K562 (cell line): ENCODE measurements at regions not wholly inside any gene's neighbourhood (a gene's known extent, or its start where the extent isn't known, plus 50 kb on each side); places are given as distances from the start of the nearest gene placed in this dataset.

Experiments used
- ATAC-seq: fragments of 200-7000 bp; cut with Tn5 transposase; 3 replicates; pipeline ENCODE4 v1.9.1; 2020; ENCODE audit warnings: moderate library complexity
- BruUV-seq: library from RNA; stranded (reverse); fragments of 400-500 nt; replicated peaks from 2 replicates; lab custom pipeline; 2021; lab: Mats Ljungman, UMichigan
- CTCF ChIA-PET: fragments of 300-600 bp; formaldehyde crosslinking; extraction: SDS; loops from one replicate; lab custom pipeline; 2021; ENCODE audit warnings: low intra/inter-chr PET ratio; lab: Yijun Ruan, JAX
- POLR2A ChIA-PET: fragments of 300-600, 350-650 bp; sonication (Branson Sonifier 250); formaldehyde crosslinking; extraction: SDS; loops from one replicate; lab custom pipeline; 2021; ENCODE audit warnings: antibody characterized with exemption, inconsistent platforms; lab: Yijun Ruan, JAX
- DNase-seq, 4 experiments: peaks; one replicate each; pipeline versions ENCODE4 v3.0.0 to v3.0.0-alpha.2; 2011 to 2018; ENCODE audit warnings: low spot score in 3 of 4, mixed read lengths in 3 of 4; ENCODE audit errors: extremely low read depth in 1 of 4
- FAIRE-seq: peaks from 2 replicates; lab custom pipeline; 2011; peaks lifted over from hg19 to GRCh38; lab: Jason Lieb, UNC
- H2AFZ ChIP-seq: 2 replicates; pipeline ENCODE4 v1.6.0; 2011; ENCODE audit warnings: low read depth, low read length, control low read depth, inconsistent platforms
- H3K27ac ChIP-seq: fragments of 200-600 bp; 3 replicates; pipeline ENCODE4 v1.8.0; 2011; ENCODE audit warnings: low read depth, mild to moderate bottlenecking, control low read depth, inconsistent platforms, low read length, moderate library complexity, mixed read lengths; ENCODE audit errors: extremely low read depth
- H3K27me3 ChIP-seq, 2 experiments: fragments of 300-600 bp in 1 of 2; 2 replicates in 1 of 2; 3 replicates in 1 of 2; pipeline versions ENCODE4 v1.6.0 to v1.8.0; 2011; ENCODE audit warnings: inconsistent platforms in 2 of 2, low read length in 2 of 2, mild to moderate bottlenecking in 1 of 2, mixed read lengths in 1 of 2, moderate library complexity in 1 of 2; ENCODE audit not compliant: control insufficient read depth in 2 of 2, insufficient read depth in 2 of 2
- H3K36me3 ChIP-seq: fragments of 300-600 bp; 3 replicates; pipeline ENCODE4 v1.8.0; 2011; ENCODE audit warnings: mild to moderate bottlenecking, low read length, inconsistent platforms; ENCODE audit not compliant: control insufficient read depth, insufficient read depth
- H3K4me1 ChIP-seq, 2 experiments: fragments of 200-600 bp in 1 of 2; replicated peaks in 1 of 2; 2 replicates in 1 of 2; 3 replicates in 1 of 2; pipeline versions ENCODE4 v1.5.1 to v1.8.0; 2011; ENCODE audit warnings: inconsistent platforms in 2 of 2, low read length in 2 of 2, mild to moderate bottlenecking in 1 of 2, mixed read lengths in 1 of 2, moderate library complexity in 1 of 2; ENCODE audit not compliant: control insufficient read depth in 2 of 2, insufficient read depth in 2 of 2
- H3K4me2 ChIP-seq: 2 replicates; pipeline ENCODE4 v1.6.1; 2011; ENCODE audit warnings: low read length, control low read depth, inconsistent platforms, mixed read lengths; ENCODE audit not compliant: insufficient read depth
- H3K4me3 ChIP-seq: fragments of 200-600 bp; sonication (generic), shearing (Covaris generic); 2 replicates; pipeline ENCODE4 v1.5.1; 2016; ENCODE audit warnings: control low read depth, inconsistent platforms
- H3K79me2 ChIP-seq: fragments of 200-600 bp; 3 replicates; pipeline ENCODE4 v1.8.0; 2011; ENCODE audit warnings: low read length, inconsistent platforms; ENCODE audit not compliant: control insufficient read depth, insufficient read depth
- H3K9ac ChIP-seq, 2 experiments: 2 replicates each; pipeline versions ENCODE4 v1.6.0 to v1.6.1; 2011; ENCODE audit warnings: low read depth in 2 of 2, low read length in 2 of 2, control low read depth in 1 of 2, inconsistent platforms in 1 of 2, mild to moderate bottlenecking in 1 of 2, mixed read lengths in 1 of 2; ENCODE audit not compliant: insufficient read depth in 1 of 2
- H3K9me1 ChIP-seq: one replicate; pipeline ENCODE4 v1.6.0; 2011; ENCODE audit warnings: inconsistent platforms, mild to moderate bottlenecking, low read length, moderate library complexity; ENCODE audit not compliant: control insufficient read depth, insufficient read depth
- H3K9me3 ChIP-seq: replicated peaks from 2 replicates; pipeline ENCODE4 v1.5.1; 2011; ENCODE audit warnings: low read depth, low read length, inconsistent platforms; ENCODE audit not compliant: control insufficient read depth, insufficient read depth
- H4K20me1 ChIP-seq: replicated peaks from 2 replicates; pipeline ENCODE4 v1.6.1; 2011; ENCODE audit warnings: low read length, inconsistent platforms, mixed read lengths; ENCODE audit not compliant: control insufficient read depth, insufficient read depth
- ARID1B ChIP-seq: fragments of 450-650 bp; IDR thresholded peaks from 2 replicates; pipeline ENCODE4 v1.6.1; 2016; ENCODE audit warnings: antibody characterized with exemption, mild to moderate bottlenecking, inconsistent platforms
- CHD4 ChIP-seq: fragments of 200-600 bp; sonication (generic); IDR thresholded peaks from 3 replicates; pipeline ENCODE4 v1.6.1; 2012; ENCODE audit warnings: low read depth, mild to moderate bottlenecking, mixed read lengths, low read length, inconsistent platforms; ENCODE audit not compliant: insufficient read depth, insufficient replicate concordance, poor library complexity, severe bottlenecking
- NCOA1 ChIP-seq: fragments of 450-650 bp; IDR thresholded peaks from 2 replicates; pipeline ENCODE4 v1.6.1; 2016; ENCODE audit warnings: low read depth
- TBP ChIP-seq: optimal IDR thresholded peaks from 2 replicates; pipeline ENCODE3; 2011; ENCODE audit warnings: low read depth, low read length, improper control_type of control experiment
- TRIM28 ChIP-seq: fragments of 450-650 bp; IDR thresholded peaks from 2 replicates; pipeline ENCODE4 v1.6.1; 2017
- ZNF431 ChIP-seq: sonication (generic); formaldehyde crosslinking; IDR thresholded peaks from 2 replicates; pipeline ENCODE4 v1.8.0; 2022; ENCODE audit warnings: mild to moderate bottlenecking, missing genetic modification reagents
- ZNF780A ChIP-seq: fragments of 250-450 bp; sonication (Bioruptor Pico); IDR thresholded peaks from 2 replicates; pipeline ENCODE4 v1.5.0; 2021; ENCODE audit warnings: mild to moderate bottlenecking
- WGBS: fragments of 100-300 bp; shearing (Covaris generic); methylation state at CpG from one replicate; pipeline ENCODE4 v1.1.6; 2016; ENCODE audit warnings: low coverage, mixed read lengths; ENCODE audit not compliant: insufficient coverage; ENCODE audit errors: missing lambda C conversion rate; 5-methylcytosine and 5-hydroxymethylcytosine counted together
- in situ Hi-C: fragments of 300-500 bp; cut with MboI; formaldehyde crosslinking; loops from 4 replicates; pipeline ENCODE4 v1.15.0; 2018; ENCODE audit warnings: inconsistent platforms, mixed read lengths
- intact Hi-C: fragments of 100-400 bp; cut with micrococcal nuclease; formaldehyde crosslinking; loops from 2 replicates; pipeline ENCODE4 v1.14.2; 2022
- TF ChIP-seq, protein P1 (sequence below): fragments of 450-650 bp; IDR thresholded peaks from 2 replicates; pipeline ENCODE4 v1.7.0; 2016; ENCODE audit warnings: borderline replicate concordance
- TF ChIP-seq, protein P2 (sequence below): fragments of 250-450 bp; sonication (Bioruptor Pico); IDR thresholded peaks from 2 replicates; pipeline ENCODE4 v1.9.0; 2021; ENCODE audit warnings: mild to moderate bottlenecking

DNA sequence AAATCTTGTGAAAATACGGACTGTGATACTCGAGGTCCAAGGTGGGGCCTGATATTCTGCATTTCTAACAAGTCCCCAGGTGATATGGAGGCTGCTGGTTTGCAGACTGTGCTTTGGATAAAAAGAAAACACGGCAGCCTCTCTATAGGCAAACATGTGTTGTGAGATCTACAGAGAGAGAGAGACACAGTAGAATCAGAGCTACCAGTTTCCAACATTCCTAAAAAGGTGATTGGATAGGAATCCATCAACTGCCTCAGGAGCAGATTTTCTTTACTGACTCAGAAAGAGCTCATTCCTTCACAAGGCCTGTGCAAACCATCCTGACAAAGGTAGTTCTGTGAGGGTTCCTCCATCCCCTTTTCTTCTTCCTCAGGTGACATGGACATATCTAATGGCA lies 651.6 kb upstream of the CAMK1G start:
- no TSS peak for BruUV-seq
- H3K4me1 ChIP-seq: no peaks in the 10 kb centered on the region
- in situ Hi-C loops: no loop called here
- H2AFZ ChIP-seq: no peak overlapping the region
- no peak for DNase-seq
- H3K9me1 ChIP-seq: no peaks in the 10 kb centered on the region
- H4K20me1 ChIP-seq: no peaks in the 10 kb centered on the region
- intact Hi-C loops: no loop called here
- no peaks in the 10 kb centered on the region for H3K27me3 ChIP-seq
- no peak for FAIRE-seq
- no peaks in the 10 kb centered on the region for H3K79me2 ChIP-seq
- 1% methylated on average over 3 of the region's 3 CpGs for WGBS
- no peak overlapping the region for H3K9ac ChIP-seq
- TF ChIP-seq ZNF780A (CRISPR knock-in tag) (no peak), TBP (no peak), TRIM28 (no peak), CHD4 (no peak), NCOA1 (no peak), ZNF431 (no peak), ARID1B (no peak)
- TF ChIP-seq, protein P1, sequence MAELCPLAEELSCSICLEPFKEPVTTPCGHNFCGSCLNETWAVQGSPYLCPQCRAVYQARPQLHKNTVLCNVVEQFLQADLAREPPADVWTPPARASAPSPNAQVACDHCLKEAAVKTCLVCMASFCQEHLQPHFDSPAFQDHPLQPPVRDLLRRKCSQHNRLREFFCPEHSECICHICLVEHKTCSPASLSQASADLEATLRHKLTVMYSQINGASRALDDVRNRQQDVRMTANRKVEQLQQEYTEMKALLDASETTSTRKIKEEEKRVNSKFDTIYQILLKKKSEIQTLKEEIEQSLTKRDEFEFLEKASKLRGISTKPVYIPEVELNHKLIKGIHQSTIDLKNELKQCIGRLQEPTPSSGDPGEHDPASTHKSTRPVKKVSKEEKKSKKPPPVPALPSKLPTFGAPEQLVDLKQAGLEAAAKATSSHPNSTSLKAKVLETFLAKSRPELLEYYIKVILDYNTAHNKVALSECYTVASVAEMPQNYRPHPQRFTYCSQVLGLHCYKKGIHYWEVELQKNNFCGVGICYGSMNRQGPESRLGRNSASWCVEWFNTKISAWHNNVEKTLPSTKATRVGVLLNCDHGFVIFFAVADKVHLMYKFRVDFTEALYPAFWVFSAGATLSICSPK: no peak
- TF ChIP-seq, protein P2, sequence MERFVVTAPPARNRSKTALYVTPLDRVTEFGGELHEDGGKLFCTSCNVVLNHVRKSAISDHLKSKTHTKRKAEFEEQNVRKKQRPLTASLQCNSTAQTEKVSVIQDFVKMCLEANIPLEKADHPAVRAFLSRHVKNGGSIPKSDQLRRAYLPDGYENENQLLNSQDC: no peak
- ATAC-seq: no peak
- no peaks in the 10 kb centered on the region; the same call in 1 of the 2 replicates for H3K9me3 ChIP-seq
- ChIA-PET CTCF (no interaction called here), POLR2A (no interaction called here)
- H3K4me2 ChIP-seq: no peak overlapping the region
- H3K4me3 ChIP-seq: no peak overlapping the region
- no peaks in the 10 kb centered on the region for H3K36me3 ChIP-seq
- H3K27ac ChIP-seq: no peak overlapping the region
